ENCODE measurements at regions not wholly inside any gene's neighbourhood (a gene's known extent, or its start where the extent isn't known, plus 50 kb on each side); places are given as distances from the start of the nearest gene placed in this dataset.

DNA sequence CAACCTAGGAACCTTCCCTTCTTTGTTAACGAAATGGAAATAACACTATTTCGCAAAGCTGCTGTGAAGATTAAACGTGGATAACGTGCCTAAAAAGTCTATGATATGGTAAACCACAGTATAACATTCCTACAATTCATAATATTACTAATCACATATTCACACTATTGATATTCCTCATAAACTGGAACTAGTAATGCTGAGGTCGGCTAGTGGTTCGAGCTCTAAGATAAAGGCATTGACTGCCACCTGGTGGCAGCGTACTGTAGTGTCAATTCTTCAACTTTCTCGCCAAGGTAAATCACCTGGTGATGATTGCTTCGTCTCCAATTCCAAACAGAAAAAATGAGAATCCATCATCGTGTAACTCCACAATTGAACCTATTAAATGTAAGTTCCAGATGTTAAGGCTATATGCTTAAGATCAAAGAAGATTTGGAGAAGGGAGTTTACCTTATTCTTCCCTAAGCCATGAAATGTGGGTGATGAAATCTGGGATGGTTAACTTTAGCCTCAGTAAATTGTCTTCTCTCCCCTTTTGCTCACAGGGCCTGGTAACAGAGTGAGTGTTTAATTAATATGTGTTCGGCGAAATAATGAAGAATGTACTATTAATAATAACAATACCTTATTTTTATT is 197.5 kb upstream of the TMEM132C start:
- peak in 2 of 3 donors; percentile 58 to 74 for DNase-seq
- no peak for TF ChIP-seq POLR2A (IDR thresholded peaks at IDR 0.05)
- TF ChIP-seq, protein P1, sequence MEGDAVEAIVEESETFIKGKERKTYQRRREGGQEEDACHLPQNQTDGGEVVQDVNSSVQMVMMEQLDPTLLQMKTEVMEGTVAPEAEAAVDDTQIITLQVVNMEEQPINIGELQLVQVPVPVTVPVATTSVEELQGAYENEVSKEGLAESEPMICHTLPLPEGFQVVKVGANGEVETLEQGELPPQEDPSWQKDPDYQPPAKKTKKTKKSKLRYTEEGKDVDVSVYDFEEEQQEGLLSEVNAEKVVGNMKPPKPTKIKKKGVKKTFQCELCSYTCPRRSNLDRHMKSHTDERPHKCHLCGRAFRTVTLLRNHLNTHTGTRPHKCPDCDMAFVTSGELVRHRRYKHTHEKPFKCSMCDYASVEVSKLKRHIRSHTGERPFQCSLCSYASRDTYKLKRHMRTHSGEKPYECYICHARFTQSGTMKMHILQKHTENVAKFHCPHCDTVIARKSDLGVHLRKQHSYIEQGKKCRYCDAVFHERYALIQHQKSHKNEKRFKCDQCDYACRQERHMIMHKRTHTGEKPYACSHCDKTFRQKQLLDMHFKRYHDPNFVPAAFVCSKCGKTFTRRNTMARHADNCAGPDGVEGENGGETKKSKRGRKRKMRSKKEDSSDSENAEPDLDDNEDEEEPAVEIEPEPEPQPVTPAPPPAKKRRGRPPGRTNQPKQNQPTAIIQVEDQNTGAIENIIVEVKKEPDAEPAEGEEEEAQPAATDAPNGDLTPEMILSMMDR (IDR thresholded peaks at IDR 0.05) = peak in 5 of 6 experiments; percentile 16 to 86 (median 76)
- H3K36me3 ChIP-seq = no peaks in the 10 kb centered on the region
- H3K27ac ChIP-seq = no peak overlapping the region
- no peaks in the 10 kb centered on the region for H3K27me3 ChIP-seq
- H3K9me3 ChIP-seq = no peaks in the 10 kb centered on the region
- H3K4me3 ChIP-seq = no peak overlapping the region
- no peaks in the 10 kb centered on the region for H3K4me1 ChIP-seq

GRCh38 chr12:128073937-128074336 is 193.0 kb upstream of the TMEM132C start:
- Histone ChIP-seq H3K9me3 (no peaks in the 10 kb centered on the region), H3K4me1 (no peaks in the 10 kb centered on the region)

DNA sequence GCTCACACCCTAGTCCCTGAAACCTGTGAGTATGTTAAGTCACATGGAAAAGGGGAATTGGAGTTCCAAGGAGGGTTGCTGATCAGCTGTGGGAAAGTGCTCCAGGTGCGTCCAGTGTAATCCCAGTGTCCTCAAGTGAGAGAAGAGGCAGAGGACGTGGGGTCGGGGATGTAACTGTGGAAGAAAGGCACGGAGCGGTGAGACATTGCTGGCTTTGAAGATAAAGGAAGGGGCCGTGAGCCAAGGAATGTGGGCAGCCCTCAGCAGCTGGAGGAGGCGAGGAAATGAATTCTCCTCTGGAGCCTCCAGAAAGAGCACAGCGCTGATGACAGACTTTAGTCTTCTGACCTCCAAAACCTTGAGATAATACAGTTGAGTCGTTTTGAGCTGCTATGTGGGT is 191.6 kb upstream of the TMEM132C start:
- no peak for TF ChIP-seq POLR2A (IDR thresholded peaks at IDR 0.05)
- TF ChIP-seq, protein P1 (IDR thresholded peaks at IDR 0.05) = no peak
- H3K9me3 ChIP-seq = no peaks in the 10 kb centered on the region

More at GRCh38 chr12:128073937-128074336, 193.0 kb upstream of the TMEM132C start:
- Histone ChIP-seq H3K4me3 (no peak overlapping the region), H3K27ac (no peak overlapping the region), H3K27me3 (no peaks in the 10 kb centered on the region), H3K36me3 (no peaks in the 10 kb centered on the region)
- DNase-seq = no peak
- no peak for TF ChIP-seq POLR2A (IDR thresholded peaks at IDR 0.05)
- TF ChIP-seq, protein P1 (IDR thresholded peaks at IDR 0.05) = no peak

DNA sequence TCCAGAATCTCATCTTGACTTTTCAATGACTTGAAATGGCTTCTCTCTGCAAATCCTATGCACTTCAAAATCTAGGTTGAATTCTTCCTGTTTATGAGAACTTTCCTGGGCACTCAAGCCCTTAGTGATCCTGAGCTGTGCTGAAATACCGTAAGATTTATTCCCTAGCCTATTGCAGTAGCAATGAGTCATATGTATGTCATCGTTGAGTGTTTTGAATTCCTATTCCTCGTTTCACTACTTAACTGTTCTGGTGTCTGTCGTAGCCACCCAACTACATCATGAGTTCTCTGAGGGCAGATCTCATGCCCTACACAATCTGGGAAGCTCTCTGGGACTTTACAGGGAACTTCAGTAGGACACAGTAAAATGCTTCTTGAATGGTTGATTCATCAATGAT is 190.8 kb upstream of the TMEM132C start:
- H3K27me3 ChIP-seq = no peaks in the 10 kb centered on the region
- TF ChIP-seq POLR2A (IDR thresholded peaks at IDR 0.05) = no peak
- TF ChIP-seq, protein P1 (IDR thresholded peaks at IDR 0.05) = no peak

More for the DNA sequence above, 191.6 kb upstream of the TMEM132C start:
- Histone ChIP-seq H3K4me1 (no peaks in the 10 kb centered on the region), H3K27ac (no peak overlapping the region), H3K4me3 (no peak overlapping the region), H3K36me3 (no peaks in the 10 kb centered on the region), H3K27me3 (no peaks in the 10 kb centered on the region)
- DNase-seq = no peak

DNA sequence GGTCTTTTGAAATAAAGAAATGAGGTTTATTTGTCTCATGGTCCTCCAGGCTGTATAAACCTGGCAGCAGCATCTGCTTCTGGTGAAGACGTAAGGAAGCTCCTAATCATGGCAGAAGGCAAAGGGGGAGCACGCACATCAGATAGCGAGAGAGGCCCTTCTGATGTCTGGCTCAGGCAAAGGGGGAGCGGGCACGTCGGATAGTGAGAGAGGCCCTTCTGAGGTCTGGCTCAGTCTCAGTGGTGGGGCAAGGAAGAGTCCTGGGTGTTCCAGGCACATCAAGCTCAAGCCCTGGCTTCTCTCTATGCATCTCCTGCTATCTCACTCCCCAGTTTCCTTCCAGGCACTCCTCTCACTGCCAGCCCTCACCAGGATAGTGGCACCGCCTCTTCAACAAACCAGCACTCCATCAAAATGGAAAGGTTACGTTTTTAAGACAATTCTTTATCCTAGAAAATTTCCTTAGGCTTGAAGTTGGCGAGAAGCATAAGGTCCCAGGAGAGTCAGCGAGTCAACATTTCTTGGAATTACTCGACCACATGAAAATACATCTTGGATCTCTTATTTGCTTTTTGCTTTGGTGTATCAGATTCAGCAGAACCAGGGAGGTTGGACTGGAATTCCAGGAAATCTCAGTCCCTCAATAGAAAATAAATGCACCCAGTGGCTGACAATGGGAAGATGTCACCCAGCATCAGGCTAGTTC is 189.6 kb upstream of the TMEM132C start:
- Histone ChIP-seq H3K27ac (no peak overlapping the region), H3K27me3 (no peaks in the 10 kb centered on the region), H3K4me1 (no peaks in the 10 kb centered on the region), H3K9me3 (no peaks in the 10 kb centered on the region), H3K4me3 (no peak overlapping the region), H3K36me3 (no peaks in the 10 kb centered on the region)
- no peak for DNase-seq
- TF ChIP-seq, protein P1 (IDR thresholded peaks at IDR 0.05) = no peak
- no peak for TF ChIP-seq POLR2A (IDR thresholded peaks at IDR 0.05)

More for the DNA sequence above, 190.8 kb upstream of the TMEM132C start:
- Histone ChIP-seq H3K9me3 (no peaks in the 10 kb centered on the region), H3K4me3 (no peak overlapping the region), H3K36me3 (no peaks in the 10 kb centered on the region), H3K4me1 (no peaks in the 10 kb centered on the region), H3K27ac (no peak overlapping the region)
- DNase-seq = no peak
